ENCODE measurements at regions not wholly inside any gene's neighbourhood (a gene's known extent, or its start where the extent isn't known, plus 50 kb on each side); places are given as distances from the start of the nearest gene placed in this dataset.

DNA sequence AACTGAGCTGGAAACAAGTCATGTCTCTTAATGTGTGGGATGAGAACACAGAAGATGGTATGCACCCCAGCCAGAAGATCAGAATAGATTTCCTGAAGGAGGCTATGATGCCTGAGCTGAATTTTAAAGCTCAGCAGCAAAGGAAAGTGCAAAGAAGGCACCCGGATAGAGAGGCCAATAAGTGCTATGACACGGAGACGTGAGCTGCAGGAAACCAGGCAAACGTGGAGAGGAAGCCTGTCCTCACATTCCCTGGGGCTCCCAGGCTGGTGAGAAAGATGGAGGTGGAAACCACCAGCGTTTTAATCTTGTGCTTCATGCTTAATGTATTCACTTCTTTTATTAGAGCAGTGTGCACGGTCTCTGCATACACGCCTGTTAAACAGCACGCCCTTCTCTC, 302.1 kb downstream of the HAPSTR1 start:
- Histone ChIP-seq H3K36me3 (ENCODE audit: insufficient read depth, low read length) (no peaks in the 10 kb centered on the region), H3K9me3 (ENCODE audit: insufficient read depth, low read depth, low read length) (peaks cover 6% of the 10 kb centered on the region), H3K4me3 (ENCODE audit: insufficient read depth, low read depth, low read length) (no peak overlapping the region), H3K9ac (ENCODE audit: low read length) (no peak overlapping the region), H3K27me3 (ENCODE audit: insufficient read depth, low read length) (no peaks in the 10 kb centered on the region), H2AFZ (ENCODE audit: low read depth, low read length) (no peak overlapping the region), H3K4me1 (ENCODE audit: insufficient read depth, low read length) (no peaks in the 10 kb centered on the region), H3K79me2 (ENCODE audit: insufficient read depth, low read length) (no peaks in the 10 kb centered on the region), H3K4me2 (ENCODE audit: low read length) (no peak overlapping the region), H3K27ac (ENCODE audit: low read depth, low read length) (no peak overlapping the region), H4K20me1 (ENCODE audit: insufficient read depth, low read length) (no peaks in the 10 kb centered on the region)
- Mint-ChIP-seq H3K36me3 (ENCODE audit: low read depth, unreplicated experiment) (no peaks in the 10 kb centered on the region), H3K9me3 (ENCODE audit: unreplicated experiment) (peaks cover 7% of the 10 kb centered on the region), H3K27me3 (ENCODE audit: low read depth, unreplicated experiment) (peaks cover 20% of the 10 kb centered on the region), H3K27ac (ENCODE audit: unreplicated experiment) (no peak overlapping the region), H3K4me3 (ENCODE audit: unreplicated experiment) (no peak overlapping the region), H3K4me1 (ENCODE audit: low read depth, unreplicated experiment) (no peaks in the 10 kb centered on the region)
- no peak for DNase-seq (ENCODE audit: low read depth)
- TF ChIP-seq, protein P1, sequence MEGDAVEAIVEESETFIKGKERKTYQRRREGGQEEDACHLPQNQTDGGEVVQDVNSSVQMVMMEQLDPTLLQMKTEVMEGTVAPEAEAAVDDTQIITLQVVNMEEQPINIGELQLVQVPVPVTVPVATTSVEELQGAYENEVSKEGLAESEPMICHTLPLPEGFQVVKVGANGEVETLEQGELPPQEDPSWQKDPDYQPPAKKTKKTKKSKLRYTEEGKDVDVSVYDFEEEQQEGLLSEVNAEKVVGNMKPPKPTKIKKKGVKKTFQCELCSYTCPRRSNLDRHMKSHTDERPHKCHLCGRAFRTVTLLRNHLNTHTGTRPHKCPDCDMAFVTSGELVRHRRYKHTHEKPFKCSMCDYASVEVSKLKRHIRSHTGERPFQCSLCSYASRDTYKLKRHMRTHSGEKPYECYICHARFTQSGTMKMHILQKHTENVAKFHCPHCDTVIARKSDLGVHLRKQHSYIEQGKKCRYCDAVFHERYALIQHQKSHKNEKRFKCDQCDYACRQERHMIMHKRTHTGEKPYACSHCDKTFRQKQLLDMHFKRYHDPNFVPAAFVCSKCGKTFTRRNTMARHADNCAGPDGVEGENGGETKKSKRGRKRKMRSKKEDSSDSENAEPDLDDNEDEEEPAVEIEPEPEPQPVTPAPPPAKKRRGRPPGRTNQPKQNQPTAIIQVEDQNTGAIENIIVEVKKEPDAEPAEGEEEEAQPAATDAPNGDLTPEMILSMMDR (IDR thresholded peaks at IDR 0.05; ENCODE audit: insufficient read depth, low read depth, low read length), result no peak
- no peak for TF ChIP-seq EZH2 (IDR thresholded peaks at IDR 0.05; ENCODE audit: insufficient read depth, low read length)
- FAIRE-seq, result no peak

DNA sequence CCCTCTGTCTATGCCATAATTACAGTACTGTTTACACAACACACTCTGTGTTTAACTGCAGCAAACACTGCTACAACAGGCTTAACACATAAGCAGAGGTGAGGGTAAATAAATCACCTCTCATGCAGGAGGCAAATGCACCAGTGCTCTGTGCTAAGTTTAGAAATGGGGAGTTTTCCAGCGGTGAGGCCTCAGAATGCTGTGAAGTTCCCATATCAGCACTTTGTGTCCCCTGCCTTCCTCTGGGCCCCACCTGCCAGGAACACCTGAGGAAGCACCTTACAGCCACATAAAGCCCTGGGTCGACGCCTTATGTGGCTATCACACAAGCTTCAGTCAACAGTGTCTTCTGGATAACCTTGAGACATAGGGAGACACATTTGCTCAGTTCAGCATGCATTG, 304.5 kb downstream of the HAPSTR1 start:
- no peak overlapping the region for H3K27ac ChIP-seq (ENCODE audit: low read depth, low read length)
- H3K4me2 ChIP-seq (ENCODE audit: low read length), result no peak overlapping the region
- no peaks in the 10 kb centered on the region for H3K27me3 ChIP-seq (ENCODE audit: insufficient read depth, low read length)
- no peaks in the 10 kb centered on the region for H4K20me1 ChIP-seq (ENCODE audit: insufficient read depth, low read length)
- H2AFZ ChIP-seq (ENCODE audit: low read depth, low read length), result no peak overlapping the region
- FAIRE-seq, result no peak
- no peak for TF ChIP-seq EZH2 (IDR thresholded peaks at IDR 0.05; ENCODE audit: insufficient read depth, low read length)
- TF ChIP-seq, protein P1 (IDR thresholded peaks at IDR 0.05; ENCODE audit: insufficient read depth, low read depth, low read length), result no peak
- no peaks in the 10 kb centered on the region for H3K79me2 ChIP-seq (ENCODE audit: insufficient read depth, low read length)
- Mint-ChIP-seq H3K27ac (ENCODE audit: unreplicated experiment) (no peak overlapping the region), H3K27me3 (ENCODE audit: low read depth, unreplicated experiment) (peaks cover 17% of the 10 kb centered on the region), H3K36me3 (ENCODE audit: low read depth, unreplicated experiment) (no peaks in the 10 kb centered on the region), H3K4me1 (ENCODE audit: low read depth, unreplicated experiment) (no peaks in the 10 kb centered on the region), H3K4me3 (ENCODE audit: unreplicated experiment) (no peak overlapping the region), H3K9me3 (ENCODE audit: unreplicated experiment) (peaks cover 7% of the 10 kb centered on the region)
- no peak overlapping the region for H3K4me3 ChIP-seq (ENCODE audit: insufficient read depth, low read depth, low read length)
- DNase-seq (ENCODE audit: low read depth), result no peak
- peaks cover 2% of the 10 kb centered on the region for H3K9me3 ChIP-seq (ENCODE audit: insufficient read depth, low read depth, low read length)
- H3K9ac ChIP-seq (ENCODE audit: low read length), result no peak overlapping the region
- H3K4me1 ChIP-seq (ENCODE audit: insufficient read depth, low read length), result no peaks in the 10 kb centered on the region
- no peaks in the 10 kb centered on the region for H3K36me3 ChIP-seq (ENCODE audit: insufficient read depth, low read length)

DNA sequence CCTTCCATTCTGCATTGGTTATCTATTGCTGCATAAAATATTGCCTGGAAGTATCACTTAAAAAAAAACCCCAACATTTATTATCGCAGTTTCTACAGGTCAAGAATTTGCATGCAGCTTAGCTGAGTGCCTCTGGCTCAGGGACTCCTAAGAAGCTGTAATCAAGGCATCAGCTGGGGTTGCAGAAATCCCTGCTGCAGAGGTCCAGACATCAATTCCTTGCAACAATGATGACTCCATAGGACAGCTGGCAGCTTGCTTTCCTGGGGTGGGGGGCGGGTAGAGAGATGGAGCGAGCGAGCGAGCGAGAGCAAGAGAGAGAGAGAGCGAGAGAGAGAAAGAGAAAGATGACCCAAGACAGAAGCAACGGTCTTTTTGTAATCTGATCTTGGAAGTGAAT, 308.1 kb downstream of the HAPSTR1 start:
- Histone ChIP-seq H3K4me1 (ENCODE audit: insufficient read depth, low read length) (no peaks in the 10 kb centered on the region), H3K27ac (ENCODE audit: low read depth, low read length) (no peak overlapping the region), H3K4me3 (ENCODE audit: insufficient read depth, low read depth, low read length) (no peak overlapping the region), H3K4me2 (ENCODE audit: low read length) (no peak overlapping the region), H2AFZ (ENCODE audit: low read depth, low read length) (no peak overlapping the region), H3K79me2 (ENCODE audit: insufficient read depth, low read length) (no peaks in the 10 kb centered on the region), H3K9ac (ENCODE audit: low read length) (no peak overlapping the region), H3K27me3 (ENCODE audit: insufficient read depth, low read length) (no peaks in the 10 kb centered on the region), H3K36me3 (ENCODE audit: insufficient read depth, low read length) (no peaks in the 10 kb centered on the region), H3K9me3 (ENCODE audit: insufficient read depth, low read depth, low read length) (peaks cover 2% of the 10 kb centered on the region), H4K20me1 (ENCODE audit: insufficient read depth, low read length) (no peaks in the 10 kb centered on the region)
- TF ChIP-seq EZH2 (IDR thresholded peaks at IDR 0.05; ENCODE audit: insufficient read depth, low read length), result no peak
- TF ChIP-seq, protein P1 (IDR thresholded peaks at IDR 0.05; ENCODE audit: insufficient read depth, low read depth, low read length), result no peak
- H3K4me1 Mint-ChIP-seq (ENCODE audit: low read depth, unreplicated experiment), result no peaks in the 10 kb centered on the region
- peaks cover 24% of the 10 kb centered on the region for H3K27me3 Mint-ChIP-seq (ENCODE audit: low read depth, unreplicated experiment)
- H3K4me3 Mint-ChIP-seq (ENCODE audit: unreplicated experiment), result no peak overlapping the region
- H3K9me3 Mint-ChIP-seq (ENCODE audit: unreplicated experiment), result peaks cover 7% of the 10 kb centered on the region
- no peak for DNase-seq (ENCODE audit: low read depth)
- H3K36me3 Mint-ChIP-seq (ENCODE audit: low read depth, unreplicated experiment), result no peaks in the 10 kb centered on the region
- FAIRE-seq, result no peak
- H3K27ac Mint-ChIP-seq (ENCODE audit: unreplicated experiment), result no peak overlapping the region
